ENCODE measurements at regions not wholly inside any gene's neighbourhood (a gene's known extent, or its start where the extent isn't known, plus 50 kb on each side); places are given as distances from the start of the nearest gene placed in this dataset.
"Not testable (repeated sequence)": the region's sequence is repeated elsewhere in the genome, so short reads cannot be mapped to it uniquely, and the experiment has no call there.

GRCh38 chr5:92695123-92696003 lies 885.7 kb downstream of the NR2F1-AS1 start:
- no peak overlapping the region for H3K4me2 ChIP-seq (ENCODE audit: low read length)
- no peaks in the 10 kb centered on the region for H3K27me3 ChIP-seq (ENCODE audit: low read depth, low read length)
- no peaks in the 10 kb centered on the region for H3K9me3 ChIP-seq (ENCODE audit: insufficient read depth, low read length)
- H3K79me2 ChIP-seq (ENCODE audit: low read length): no peaks in the 10 kb centered on the region
- no peak overlapping the region for H3K4me3 ChIP-seq (ENCODE audit: low read length)
- H3K27ac ChIP-seq (ENCODE audit: low read length): no peak overlapping the region
- TF ChIP-seq CTCF (IDR thresholded peaks at IDR 0.05; ENCODE audit: low read depth, low read length) (no peak), EZH2phosphoT487 (IDR thresholded peaks at IDR 0.05; ENCODE audit: low read depth) (no peak)
- H4K20me1 ChIP-seq (ENCODE audit: insufficient read depth, low read length): no peaks in the 10 kb centered on the region
- no peaks in the 10 kb centered on the region for H3K4me1 ChIP-seq (ENCODE audit: low read length)
- H2AFZ ChIP-seq (ENCODE audit: low read depth, low read length): no peak overlapping the region
- H3K9ac ChIP-seq (ENCODE audit: low read length): no peak overlapping the region
- H3K36me3 ChIP-seq (replicated peaks; ENCODE audit: low read depth, low read length): no peaks in the 10 kb centered on the region

GRCh38 chr5:92694067-92694466 lies 887.0 kb downstream of the NR2F1-AS1 start:
- Histone ChIP-seq H3K9ac (ENCODE audit: low read length) (no peak overlapping the region), H3K27ac (ENCODE audit: low read length) (no peak overlapping the region), H3K36me3 (replicated peaks; ENCODE audit: low read depth, low read length) (no peaks in the 10 kb centered on the region), H2AFZ (ENCODE audit: low read depth, low read length) (no peak overlapping the region), H3K4me2 (ENCODE audit: low read length) (no peak overlapping the region), H3K27me3 (ENCODE audit: low read depth, low read length) (no peaks in the 10 kb centered on the region), H3K79me2 (ENCODE audit: low read length) (no peaks in the 10 kb centered on the region), H3K4me3 (ENCODE audit: low read length) (no peak overlapping the region), H3K9me3 (ENCODE audit: insufficient read depth, low read length) (no peaks in the 10 kb centered on the region), H4K20me1 (ENCODE audit: insufficient read depth, low read length) (no peaks in the 10 kb centered on the region), H3K4me1 (ENCODE audit: low read length) (no peaks in the 10 kb centered on the region)
- TF ChIP-seq EZH2phosphoT487 (IDR thresholded peaks at IDR 0.05; ENCODE audit: low read depth): no peak
- TF ChIP-seq CTCF (IDR thresholded peaks at IDR 0.05; ENCODE audit: low read depth, low read length): no peak

- not testable (repeated sequence) for H3K9me3 ChIP-seq (ENCODE audit: insufficient read depth, low read length); H4K20me1 ChIP-seq (ENCODE audit: insufficient read depth, low read length); H3K27ac ChIP-seq (ENCODE audit: low read length); H3K4me2 ChIP-seq (ENCODE audit: low read length); H3K27me3 ChIP-seq (ENCODE audit: low read depth, low read length); H3K4me3 ChIP-seq (ENCODE audit: low read length); H3K79me2 ChIP-seq (ENCODE audit: low read length); H2AFZ ChIP-seq (ENCODE audit: low read depth, low read length); H3K36me3 ChIP-seq (replicated peaks; ENCODE audit: low read depth, low read length); H3K4me1 ChIP-seq (ENCODE audit: low read length); H3K9ac ChIP-seq (ENCODE audit: low read length)
Measured at GRCh38 chr5:92691955-92692354, 889.1 kb downstream of the NR2F1-AS1 start.

- H3K36me3 ChIP-seq (replicated peaks; ENCODE audit: low read depth, low read length): no peaks in the 10 kb centered on the region
- H3K9me3 ChIP-seq (ENCODE audit: insufficient read depth, low read length): no peaks in the 10 kb centered on the region
- no peaks in the 10 kb centered on the region for H3K79me2 ChIP-seq (ENCODE audit: low read length)
- no peak overlapping the region for H3K27ac ChIP-seq (ENCODE audit: low read length)
- no peaks in the 10 kb centered on the region for H4K20me1 ChIP-seq (ENCODE audit: insufficient read depth, low read length)
- no peak overlapping the region for H3K9ac ChIP-seq (ENCODE audit: low read length)
- H3K27me3 ChIP-seq (ENCODE audit: low read depth, low read length): no peaks in the 10 kb centered on the region
- H3K4me3 ChIP-seq (ENCODE audit: low read length): no peak overlapping the region
- no peaks in the 10 kb centered on the region for H3K4me1 ChIP-seq (ENCODE audit: low read length)
- TF ChIP-seq CTCF (IDR thresholded peaks at IDR 0.05; ENCODE audit: low read depth, low read length) (peak; percentile 46), EZH2phosphoT487 (IDR thresholded peaks at IDR 0.05; ENCODE audit: low read depth) (no peak)
- peak overlapping the region; percentile 38 for H3K4me2 ChIP-seq (ENCODE audit: low read length)
- H2AFZ ChIP-seq (ENCODE audit: low read depth, low read length): 0 out of 2 replicates have a peak overlapping the region, but pooled peaks have one; percentile 33
Measured at GRCh38 chr5:92687821-92688722, 892.9 kb downstream of the NR2F1-AS1 start.

All from OCI-LY3 (cell line).